Activated T-cell treated with anti-CD3 and anti-CD28 coated beads, Interleukin-2, amount 50 U/mL, for 48 hours (primary cell): ENCODE measurements at regions not wholly inside any gene's neighbourhood (a gene's known extent, or its start where the extent isn't known, plus 50 kb on each side); places are given as distances from the start of the nearest gene placed in this dataset.

Experiments used
- DNase-seq, 2 experiments: peaks; one replicate each; pipeline ENCODE4 v3.0.0-alpha.2; 2020

- no peak for DNase-seq
These were observed 98.1 kb upstream of the YPEL5 start for GRCh38 chr2:30048636-30049175.

GRCh38 chr2:30055548-30055947 lies 91.3 kb upstream of the YPEL5 start:
- DNase-seq: no peak

- DNase-seq: no peak
These were observed 86.2 kb upstream of the YPEL5 start for GRCh38 chr2:30060562-30060961.

GRCh38 chr2:30068067-30068466 lies 78.7 kb upstream of the YPEL5 start:
- no peak for DNase-seq

- DNase-seq: peak; percentile 72 to 74
These were observed 74.5 kb upstream of the YPEL5 start for GRCh38 chr2:30072250-30072842.

- DNase-seq: no peak
These were observed 73.3 kb upstream of the YPEL5 start for GRCh38 chr2:30073523-30073922.

- no peak for DNase-seq
These were observed 72.8 kb upstream of the YPEL5 start for GRCh38 chr2:30074023-30074422.

GRCh38 chr2:30078521-30078920 lies 68.3 kb upstream of the YPEL5 start:
- no peak for DNase-seq

GRCh38 chr2:30084915-30085314 lies 61.9 kb upstream of the YPEL5 start:
- no peak for DNase-seq

- DNase-seq: no peak
These were observed 57.6 kb upstream of the YPEL5 start for GRCh38 chr2:30089171-30089570.

- DNase-seq: no peak
These were observed 51.4 kb upstream of the YPEL5 start for GRCh38 chr2:30095402-30095801.

- no peak for DNase-seq
These were observed 50.4 kb upstream of the YPEL5 start for GRCh38 chr2:30096451-30096850.
